SU-DHL-6 (cell line): ENCODE measurements at regions not wholly inside any gene's neighbourhood (a gene's known extent, or its start where the extent isn't known, plus 50 kb on each side); places are given as distances from the start of the nearest gene placed in this dataset.

Experiments used
- H2AFZ ChIP-seq: fragments of 200-600 bp; sonication (generic); 2 replicates; pipeline ENCODE4 v1.6.1; 2014; ENCODE audit warnings: low read depth, mild to moderate bottlenecking, moderate library complexity, mixed read lengths, antibody characterized with exemption, low read length; ENCODE audit not compliant: severe bottlenecking
- H3F3A ChIP-seq: fragments of 200-600 bp; shearing (Covaris generic); 2 replicates; pipeline ENCODE4 v1.6.0; 2016; ENCODE audit warnings: antibody characterized with exemption, mild to moderate bottlenecking; ENCODE audit not compliant: insufficient read depth
- H3K27ac ChIP-seq: fragments of 200-600 bp; sonication (generic); 2 replicates; pipeline ENCODE4 v1.5.1; 2016; ENCODE audit warnings: low read depth, mild to moderate bottlenecking, low read length, moderate library complexity, mixed read lengths
- H3K27me3 ChIP-seq: fragments of 200-600 bp; sonication (generic), shearing (Covaris generic); 2 replicates; pipeline ENCODE4 v1.6.0; 2014; ENCODE audit warnings: mild to moderate bottlenecking, low read length
- H3K36me3 ChIP-seq: fragments of 200-600 bp; sonication (generic); 2 replicates; pipeline ENCODE4 v1.6.1; 2014; ENCODE audit warnings: mild to moderate bottlenecking, low read length, mixed read lengths
- H3K4me2 ChIP-seq: fragments of 300-600, 200-600 bp; shearing (Covaris generic), sonication (generic); 2 replicates; pipeline ENCODE4 v1.6.0; 2014; ENCODE audit warnings: low read length, low read depth, mild to moderate bottlenecking; ENCODE audit not compliant: poor library complexity, severe bottlenecking
- H3K4me3 ChIP-seq: fragments of 200-600 bp; sonication (generic); 2 replicates; pipeline ENCODE4 v1.5.1; 2014; ENCODE audit warnings: antibody characterized with exemption, low read length, mild to moderate bottlenecking, mixed read lengths; ENCODE audit not compliant: insufficient read depth, poor library complexity, severe bottlenecking
- H3K79me2 ChIP-seq: fragments of 200-600 bp; sonication (generic); 2 replicates; pipeline ENCODE4 v1.6.1; 2014; ENCODE audit warnings: mild to moderate bottlenecking, low read length, moderate library complexity; ENCODE audit not compliant: insufficient read depth
- H3K9ac ChIP-seq: fragments of 200-600 bp; sonication (generic); 2 replicates; pipeline ENCODE4 v1.7.0; 2014; ENCODE audit warnings: mild to moderate bottlenecking, low read length
- H3K9me2 ChIP-seq: fragments of 200-600 bp; sonication (generic); replicated peaks from 2 replicates; pipeline ENCODE4 v1.6.1; 2014; ENCODE audit warnings: low read length; ENCODE audit not compliant: insufficient read depth
- H3K9me3 ChIP-seq: fragments of 200-600 bp; sonication (generic); 2 replicates; pipeline ENCODE4 v1.6.1; 2014; ENCODE audit warnings: low read length, mixed read lengths; ENCODE audit not compliant: insufficient read depth
- H4K20me1 ChIP-seq: fragments of 200-600 bp; sonication (generic); 2 replicates; pipeline ENCODE4 v1.6.1; 2014; ENCODE audit warnings: low read depth, mild to moderate bottlenecking, antibody characterized with exemption, low read length, moderate library complexity, mixed read lengths
- CTCF ChIP-seq: fragments of 200-600 bp; sonication (generic); IDR thresholded peaks from one replicate; pipeline ENCODE4 v1.5.1; 2017; ENCODE audit warnings: antibody characterized with exemption, mild to moderate bottlenecking, low read length, moderate library complexity; ENCODE audit not compliant: insufficient read depth, poor library complexity, severe bottlenecking
- EZH2phosphoT487 ChIP-seq: fragments of 200-600 bp; sonication (generic), shearing (Covaris generic); conservative IDR thresholded peaks from 2 replicates; pipeline ENCODE4 v1.6.1; 2018; ENCODE audit warnings: mild to moderate bottlenecking, antibody characterized with exemption, low read length, moderate library complexity, mixed read lengths

- TF ChIP-seq EZH2phosphoT487 (no peak), CTCF (no peak)
Observed at GRCh38 chr21:39062196-39062595, 121.1 kb downstream of the PSMG1 start.

GRCh38 chr21:39061766-39062165 lies 121.5 kb downstream of the PSMG1 start:
- Histone ChIP-seq H3K27ac (no peak overlapping the region), H3F3A (no peaks in the 10 kb centered on the region), H3K9ac (no peak overlapping the region), H3K4me2 (no peak overlapping the region), H2AFZ (no peak overlapping the region), H3K79me2 (no peaks in the 10 kb centered on the region), H3K4me3 (no peak overlapping the region), H3K9me3 (no peaks in the 10 kb centered on the region), H3K9me2 (no peaks in the 10 kb centered on the region), H4K20me1 (no peaks in the 10 kb centered on the region), H3K36me3 (no peaks in the 10 kb centered on the region), H3K27me3 (no peaks in the 10 kb centered on the region)
- TF ChIP-seq EZH2phosphoT487 (no peak), CTCF (no peak)

More at GRCh38 chr21:39062196-39062595, 121.1 kb downstream of the PSMG1 start:
- Histone ChIP-seq H3K4me3 (no peak overlapping the region), H3K4me2 (no peak overlapping the region), H2AFZ (no peak overlapping the region), H3K9me2 (no peaks in the 10 kb centered on the region), H3K9me3 (no peaks in the 10 kb centered on the region), H4K20me1 (no peaks in the 10 kb centered on the region), H3F3A (no peaks in the 10 kb centered on the region), H3K79me2 (no peaks in the 10 kb centered on the region), H3K9ac (no peak overlapping the region), H3K27me3 (no peaks in the 10 kb centered on the region), H3K27ac (no peak overlapping the region), H3K36me3 (no peaks in the 10 kb centered on the region)

- no peak overlapping the region for H3K4me2 ChIP-seq
- H3F3A ChIP-seq: no peaks in the 10 kb centered on the region
- H3K36me3 ChIP-seq: no peaks in the 10 kb centered on the region
- no peak overlapping the region for H3K9ac ChIP-seq
- H3K79me2 ChIP-seq: no peaks in the 10 kb centered on the region
- no peak overlapping the region for H2AFZ ChIP-seq
- TF ChIP-seq EZH2phosphoT487 (no peak), CTCF (no peak)
- H3K4me3 ChIP-seq: no peak overlapping the region
- H4K20me1 ChIP-seq: no peaks in the 10 kb centered on the region
- H3K27me3 ChIP-seq: no peaks in the 10 kb centered on the region
- H3K9me3 ChIP-seq: no peaks in the 10 kb centered on the region
- no peaks in the 10 kb centered on the region for H3K9me2 ChIP-seq
- H3K27ac ChIP-seq: no peak overlapping the region
Observed at GRCh38 chr21:39060485-39061083, 122.7 kb downstream of the PSMG1 start.
